ENCODE measurements at regions not wholly inside any gene's neighbourhood (a gene's known extent, or its start where the extent isn't known, plus 50 kb on each side); places are given as distances from the start of the nearest gene placed in this dataset.
"Not testable (repeated sequence)": the region's sequence is repeated elsewhere in the genome, so short reads cannot be mapped to it uniquely, and the experiment has no call there.

DNA sequence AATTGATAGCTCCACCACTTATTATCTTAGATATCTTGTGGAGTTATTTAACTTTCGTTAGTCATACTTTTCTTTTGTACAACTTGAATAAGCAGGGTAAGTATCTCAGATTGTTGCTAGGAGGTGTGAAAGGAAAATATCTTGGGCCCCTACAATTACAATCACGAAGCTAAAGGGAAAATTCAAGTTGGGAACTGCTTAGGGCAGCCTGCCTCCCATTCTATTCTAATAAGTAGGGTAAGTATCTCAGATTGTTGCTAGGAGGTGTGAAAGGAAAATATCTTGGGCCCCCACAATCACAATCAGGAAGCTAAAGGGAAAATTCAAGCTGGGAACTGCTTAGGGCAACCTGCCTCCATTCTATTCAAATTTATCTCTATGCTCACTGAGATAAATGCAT, 213.2 kb downstream of the TGIF2LX start:
- TF ChIP-seq NFRKB (IDR thresholded peaks at IDR 0.05); CC2D1A (CRISPR knock-in tag; IDR thresholded peaks at IDR 0.05); KDM1A (CRISPR knock-in tag; IDR thresholded peaks at IDR 0.05); EEA1 (CRISPR knock-in tag; IDR thresholded peaks at IDR 0.05; ENCODE audit: borderline replicate concordance); SKI (IDR thresholded peaks at IDR 0.05; ENCODE audit: partially characterized antibody); RAD21 (CRISPR knock-in tag; IDR thresholded peaks at IDR 0.05); ZZZ3 (CRISPR knock-in tag; IDR thresholded peaks at IDR 0.05; ENCODE audit: borderline replicate concordance); ZSCAN30 (CRISPR knock-in tag; IDR thresholded peaks at IDR 0.05); YY1 (IDR thresholded peaks at IDR 0.05; ENCODE audit: insufficient read depth, insufficient replicate concordance, low read depth, low read length): not testable (repeated sequence)
- TF ChIP-seq, protein P1, sequence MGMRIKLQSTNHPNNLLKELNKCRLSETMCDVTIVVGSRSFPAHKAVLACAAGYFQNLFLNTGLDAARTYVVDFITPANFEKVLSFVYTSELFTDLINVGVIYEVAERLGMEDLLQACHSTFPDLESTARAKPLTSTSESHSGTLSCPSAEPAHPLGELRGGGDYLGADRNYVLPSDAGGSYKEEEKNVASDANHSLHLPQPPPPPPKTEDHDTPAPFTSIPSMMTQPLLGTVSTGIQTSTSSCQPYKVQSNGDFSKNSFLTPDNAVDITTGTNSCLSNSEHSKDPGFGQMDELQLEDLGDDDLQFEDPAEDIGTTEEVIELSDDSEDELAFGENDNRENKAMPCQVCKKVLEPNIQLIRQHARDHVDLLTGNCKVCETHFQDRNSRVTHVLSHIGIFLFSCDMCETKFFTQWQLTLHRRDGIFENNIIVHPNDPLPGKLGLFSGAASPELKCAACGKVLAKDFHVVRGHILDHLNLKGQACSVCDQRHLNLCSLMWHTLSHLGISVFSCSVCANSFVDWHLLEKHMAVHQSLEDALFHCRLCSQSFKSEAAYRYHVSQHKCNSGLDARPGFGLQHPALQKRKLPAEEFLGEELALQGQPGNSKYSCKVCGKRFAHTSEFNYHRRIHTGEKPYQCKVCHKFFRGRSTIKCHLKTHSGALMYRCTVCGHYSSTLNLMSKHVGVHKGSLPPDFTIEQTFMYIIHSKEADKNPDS (CRISPR knock-in tag; IDR thresholded peaks at IDR 0.05) = not testable (repeated sequence)
- TF ChIP-seq, protein P2, sequence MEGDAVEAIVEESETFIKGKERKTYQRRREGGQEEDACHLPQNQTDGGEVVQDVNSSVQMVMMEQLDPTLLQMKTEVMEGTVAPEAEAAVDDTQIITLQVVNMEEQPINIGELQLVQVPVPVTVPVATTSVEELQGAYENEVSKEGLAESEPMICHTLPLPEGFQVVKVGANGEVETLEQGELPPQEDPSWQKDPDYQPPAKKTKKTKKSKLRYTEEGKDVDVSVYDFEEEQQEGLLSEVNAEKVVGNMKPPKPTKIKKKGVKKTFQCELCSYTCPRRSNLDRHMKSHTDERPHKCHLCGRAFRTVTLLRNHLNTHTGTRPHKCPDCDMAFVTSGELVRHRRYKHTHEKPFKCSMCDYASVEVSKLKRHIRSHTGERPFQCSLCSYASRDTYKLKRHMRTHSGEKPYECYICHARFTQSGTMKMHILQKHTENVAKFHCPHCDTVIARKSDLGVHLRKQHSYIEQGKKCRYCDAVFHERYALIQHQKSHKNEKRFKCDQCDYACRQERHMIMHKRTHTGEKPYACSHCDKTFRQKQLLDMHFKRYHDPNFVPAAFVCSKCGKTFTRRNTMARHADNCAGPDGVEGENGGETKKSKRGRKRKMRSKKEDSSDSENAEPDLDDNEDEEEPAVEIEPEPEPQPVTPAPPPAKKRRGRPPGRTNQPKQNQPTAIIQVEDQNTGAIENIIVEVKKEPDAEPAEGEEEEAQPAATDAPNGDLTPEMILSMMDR (CRISPR knock-in tag; IDR thresholded peaks at IDR 0.05) = not testable (repeated sequence)

All from HepG2 (cell line).